HUES48 (cell line): ENCODE measurements at regions not wholly inside any gene's neighbourhood (a gene's known extent, or its start where the extent isn't known, plus 50 kb on each side); places are given as distances from the start of the nearest gene placed in this dataset.
A peak's percentile ranks its signal among the peaks of the same experiment; 100 is the strongest.

Experiments used
- H3K27ac ChIP-seq: one replicate; pipeline ENCODE4 v1.7.0; 2013; ENCODE audit warnings: low read depth, low read length, inconsistent platforms
- H3K27me3 ChIP-seq: 2 replicates; pipeline ENCODE4 v1.6.1; 2013; ENCODE audit warnings: mild to moderate bottlenecking, low read length; ENCODE audit not compliant: control insufficient read depth, insufficient read depth
- H3K36me3 ChIP-seq: 2 replicates; pipeline ENCODE4 v1.6.1; 2013; ENCODE audit warnings: low read length; ENCODE audit not compliant: control insufficient read depth, insufficient read depth
- H3K4me1 ChIP-seq: 2 replicates; pipeline ENCODE4 v1.6.1; 2013; ENCODE audit warnings: mild to moderate bottlenecking, low read length; ENCODE audit not compliant: control insufficient read depth, insufficient read depth
- H3K4me3 ChIP-seq: 2 replicates; pipeline ENCODE4 v1.5.1; 2013; ENCODE audit warnings: mild to moderate bottlenecking, low read depth, low read length
- H3K9ac ChIP-seq: 2 replicates; pipeline ENCODE4 v1.6.1; 2013; ENCODE audit warnings: mild to moderate bottlenecking, low read depth, low read length, moderate library complexity
- H3K9me3 ChIP-seq: 2 replicates; pipeline ENCODE4 v1.6.1; 2013; ENCODE audit warnings: low read length; ENCODE audit not compliant: control insufficient read depth, insufficient read depth

DNA sequence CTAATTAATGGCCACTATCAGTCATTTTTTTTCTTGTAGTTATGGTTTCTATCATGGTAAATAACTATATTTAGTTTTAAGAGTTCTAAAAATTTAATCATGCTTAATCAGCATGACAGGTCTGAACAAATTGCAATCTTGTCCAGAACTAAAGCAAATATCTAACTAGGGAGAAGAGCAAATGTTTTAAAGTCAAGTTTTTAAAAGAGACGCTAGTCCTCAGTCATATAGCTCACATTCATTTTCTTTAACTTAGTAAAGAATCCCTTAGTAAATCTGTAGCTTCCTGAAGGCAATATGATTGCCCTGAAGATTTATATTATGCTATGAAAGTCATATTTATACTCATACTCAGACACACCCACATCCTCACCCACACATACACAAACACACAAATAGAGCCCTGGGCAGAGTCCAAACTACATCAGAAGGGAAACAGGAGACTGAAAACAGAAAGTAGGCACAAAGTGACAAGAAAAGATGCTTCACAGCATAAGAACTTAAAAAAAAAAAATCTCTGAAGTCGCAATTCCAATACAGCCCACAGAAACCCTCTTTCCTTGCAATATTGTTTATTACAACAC lies 1149.1 kb downstream of the SI start:
- Histone ChIP-seq H3K27me3 (no peaks in the 10 kb centered on the region), H3K4me1 (peaks cover 5% of the 10 kb centered on the region; the same call in 1 of the 2 replicates), H3K27ac (no peak overlapping the region), H3K9ac (no peak overlapping the region), H3K36me3 (no peaks in the 10 kb centered on the region), H3K4me3 (no peak overlapping the region), H3K9me3 (no peaks in the 10 kb centered on the region)

DNA sequence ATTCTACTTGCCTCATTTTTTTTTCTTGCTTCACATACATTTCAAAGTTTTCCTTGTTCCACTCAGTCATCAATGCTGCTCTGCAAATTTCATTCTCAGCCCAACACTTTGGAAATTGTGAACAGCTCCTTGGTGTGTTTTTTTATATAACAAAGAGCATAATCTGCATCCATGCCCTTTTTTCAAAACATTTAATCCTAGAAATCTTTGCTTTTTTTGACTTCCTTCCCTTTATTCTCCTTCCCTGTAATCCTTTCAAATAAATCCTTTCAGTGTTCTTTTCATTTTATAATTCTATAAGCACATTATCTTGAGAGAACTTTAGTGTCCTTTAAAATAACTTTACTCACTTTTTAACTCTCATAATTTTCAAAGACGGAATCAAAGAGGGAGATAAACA lies 1150.8 kb downstream of the SI start:
- Histone ChIP-seq H3K4me1 (peaks cover 5% of the 10 kb centered on the region; the same call in 1 of the 2 replicates), H3K4me3 (no peak overlapping the region), H3K27me3 (no peaks in the 10 kb centered on the region), H3K9me3 (no peaks in the 10 kb centered on the region), H3K36me3 (no peaks in the 10 kb centered on the region), H3K9ac (no peak overlapping the region), H3K27ac (no peak overlapping the region)

DNA sequence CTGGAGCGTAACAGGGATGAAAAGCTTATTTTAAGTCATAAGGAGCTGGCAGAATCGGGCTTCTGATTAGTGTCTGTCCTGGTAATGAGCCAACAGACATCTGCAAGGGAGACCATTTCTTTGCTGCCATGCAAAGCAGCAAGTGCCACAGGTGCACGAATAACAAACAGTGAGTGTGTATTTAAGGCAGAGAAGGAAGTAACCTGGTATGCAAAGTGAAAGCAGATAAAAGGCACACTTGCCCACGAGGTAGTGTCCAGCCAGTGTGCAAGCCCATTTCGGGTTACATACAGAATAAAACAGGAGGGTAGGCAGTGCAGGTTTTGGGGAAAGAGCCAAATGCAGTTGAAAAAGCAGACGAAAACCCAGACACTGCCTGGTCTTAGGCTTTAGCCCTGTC lies 1153.7 kb downstream of the SI start:
- H3K9me3 ChIP-seq: no peaks in the 10 kb centered on the region; the same call in 1 of the 2 replicates
- H3K4me1 ChIP-seq: peaks cover 5% of the 10 kb centered on the region; the same call in 1 of the 2 replicates
- H3K9ac ChIP-seq: no peak overlapping the region
- no peaks in the 10 kb centered on the region for H3K36me3 ChIP-seq
- H3K27ac ChIP-seq: no peak overlapping the region
- no peaks in the 10 kb centered on the region for H3K27me3 ChIP-seq
- no peak overlapping the region for H3K4me3 ChIP-seq

DNA sequence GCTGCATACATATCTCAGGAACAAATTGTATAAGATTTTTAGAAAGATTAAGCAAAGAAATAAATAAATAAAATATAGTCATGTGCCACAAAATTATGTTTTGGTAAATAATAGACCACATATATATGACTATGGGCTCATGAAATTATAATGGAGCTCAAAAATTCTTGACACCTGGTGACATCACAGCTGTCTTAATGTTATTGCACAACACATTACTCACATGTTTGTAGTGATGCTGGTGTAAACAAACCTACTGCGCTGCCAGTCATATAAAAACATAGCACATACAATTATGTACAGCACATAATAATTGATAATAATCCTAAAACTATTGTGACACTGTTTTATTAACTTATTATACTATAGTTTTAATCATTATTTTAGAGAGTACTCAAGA lies 1159.1 kb downstream of the SI start:
- Histone ChIP-seq H3K36me3 (no peaks in the 10 kb centered on the region), H3K4me1 (peaks cover 3% of the 10 kb centered on the region; the same call in 1 of the 2 replicates), H3K27me3 (no peaks in the 10 kb centered on the region), H3K9me3 (no peaks in the 10 kb centered on the region; the same call in 1 of the 2 replicates), H3K27ac (no peak overlapping the region), H3K9ac (no peak overlapping the region), H3K4me3 (no peak overlapping the region)

- Histone ChIP-seq H3K27ac (no peak overlapping the region), H3K4me1 (peaks cover 6% of the 10 kb centered on the region; the same call in 1 of the 2 replicates), H3K9ac (no peak overlapping the region), H3K36me3 (no peaks in the 10 kb centered on the region), H3K9me3 (no peaks in the 10 kb centered on the region; the same call in 1 of the 2 replicates), H3K4me3 (no peak overlapping the region), H3K27me3 (no peaks in the 10 kb centered on the region)
Measured at GRCh38 chr3:163916596-163917560, 1161.4 kb downstream of the SI start.

DNA sequence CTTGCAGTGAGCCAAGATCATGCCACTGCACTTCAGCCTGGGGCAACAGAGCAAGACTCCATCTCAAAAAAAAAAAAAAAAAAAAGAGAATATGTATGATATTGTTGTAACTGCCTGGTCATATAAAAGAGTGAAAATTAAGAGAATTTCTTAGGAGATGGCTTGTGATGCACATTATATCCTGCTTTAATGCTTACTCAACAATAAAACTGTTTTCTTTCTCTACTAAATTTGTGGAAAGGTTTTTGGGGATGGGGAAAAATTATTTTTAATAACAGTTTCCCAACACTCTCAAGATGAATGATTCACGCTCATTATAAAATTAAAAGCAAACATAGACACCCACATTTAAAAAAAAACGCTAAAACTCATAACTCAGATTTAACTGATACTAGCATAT lies 1163.0 kb downstream of the SI start:
- H3K36me3 ChIP-seq: no peaks in the 10 kb centered on the region
- H3K9me3 ChIP-seq: no peaks in the 10 kb centered on the region; the same call in 1 of the 2 replicates
- H3K27ac ChIP-seq: no peak overlapping the region
- H3K9ac ChIP-seq: no peak overlapping the region
- no peak overlapping the region for H3K4me3 ChIP-seq
- H3K4me1 ChIP-seq: peaks cover 6% of the 10 kb centered on the region; the same call in 1 of the 2 replicates
- no peaks in the 10 kb centered on the region for H3K27me3 ChIP-seq

DNA sequence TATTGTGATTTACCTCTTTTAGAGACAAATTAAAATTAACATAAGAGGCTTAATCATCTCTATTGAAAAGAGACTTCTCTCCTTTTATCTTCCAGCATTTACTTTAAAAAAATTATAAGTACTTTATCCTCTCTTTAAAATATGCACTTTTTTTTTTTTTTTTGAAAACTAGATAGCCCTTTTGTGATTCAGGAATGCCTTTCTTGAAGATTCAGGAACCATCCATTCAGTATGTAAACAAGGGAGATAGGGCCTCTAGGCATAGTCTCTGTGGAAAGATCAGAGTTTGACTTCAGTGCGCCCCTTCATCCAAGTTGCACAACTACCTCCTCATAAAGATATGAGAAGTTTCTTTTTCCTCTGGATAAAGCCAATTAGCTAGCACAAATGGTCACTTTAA lies 1163.7 kb downstream of the SI start:
- Histone ChIP-seq H3K4me3 (no peak overlapping the region; the same call in 1 of the 2 replicates), H3K27me3 (no peaks in the 10 kb centered on the region), H3K36me3 (no peaks in the 10 kb centered on the region), H3K4me1 (peaks cover 6% of the 10 kb centered on the region; the same call in 1 of the 2 replicates), H3K9ac (no peak overlapping the region), H3K9me3 (no peaks in the 10 kb centered on the region), H3K27ac (peak overlapping the region; percentile 74)

DNA sequence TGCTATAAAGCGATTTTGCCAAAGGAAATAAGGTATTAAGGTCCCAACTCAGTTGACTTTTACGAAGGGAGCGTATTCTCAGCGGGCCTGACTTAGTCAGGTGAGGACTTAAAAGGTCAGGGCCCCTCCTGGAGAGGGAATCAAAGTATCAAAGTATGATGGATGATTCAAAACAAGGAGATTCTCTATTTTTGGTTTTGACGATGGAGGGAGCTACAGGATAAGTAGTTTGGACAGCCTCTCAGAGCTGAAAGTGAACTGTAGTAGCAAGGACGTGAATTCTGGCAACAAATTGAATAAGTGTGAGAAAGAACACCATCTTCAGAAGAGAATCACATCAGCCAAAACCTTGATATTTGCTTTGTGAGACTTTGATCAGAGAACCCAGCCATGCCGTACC lies 1186.5 kb downstream of the SI start:
- H3K9ac ChIP-seq: no peak overlapping the region
- no peak overlapping the region for H3K4me3 ChIP-seq
- H3K36me3 ChIP-seq: no peaks in the 10 kb centered on the region
- no peaks in the 10 kb centered on the region for H3K9me3 ChIP-seq
- no peak overlapping the region for H3K27ac ChIP-seq
- H3K4me1 ChIP-seq: peaks cover 13% of the 10 kb centered on the region
- no peaks in the 10 kb centered on the region for H3K27me3 ChIP-seq

- Histone ChIP-seq H3K9ac (no peak overlapping the region), H3K9me3 (no peaks in the 10 kb centered on the region), H3K27ac (no peak overlapping the region), H3K4me3 (no peak overlapping the region), H3K27me3 (no peaks in the 10 kb centered on the region), H3K4me1 (peaks cover 13% of the 10 kb centered on the region), H3K36me3 (no peaks in the 10 kb centered on the region)
Measured at GRCh38 chr3:163890661-163891060, 1187.6 kb downstream of the SI start.

- Histone ChIP-seq H3K27me3 (no peaks in the 10 kb centered on the region), H3K9me3 (peaks cover 25% of the 10 kb centered on the region), H3K36me3 (no peaks in the 10 kb centered on the region), H3K27ac (no peak overlapping the region), H3K9ac (no peak overlapping the region), H3K4me1 (no peaks in the 10 kb centered on the region), H3K4me3 (no peak overlapping the region)
Measured at GRCh38 chr3:163879172-163879571, 1199.1 kb downstream of the SI start.

GRCh38 chr3:163878396-163878795 lies 1199.9 kb downstream of the SI start:
- peaks cover 25% of the 10 kb centered on the region for H3K9me3 ChIP-seq

More at GRCh38 chr3:163878396-163878795, 1199.9 kb downstream of the SI start:
- H3K36me3 ChIP-seq: no peaks in the 10 kb centered on the region
- no peak overlapping the region for H3K4me3 ChIP-seq
- no peak overlapping the region for H3K9ac ChIP-seq
- H3K27me3 ChIP-seq: no peaks in the 10 kb centered on the region
- no peak overlapping the region for H3K27ac ChIP-seq
- H3K4me1 ChIP-seq: no peaks in the 10 kb centered on the region
